ENCODE measurements at regions not wholly inside any gene's neighbourhood (a gene's known extent, or its start where the extent isn't known, plus 50 kb on each side); places are given as distances from the start of the nearest gene placed in this dataset.

DNA sequence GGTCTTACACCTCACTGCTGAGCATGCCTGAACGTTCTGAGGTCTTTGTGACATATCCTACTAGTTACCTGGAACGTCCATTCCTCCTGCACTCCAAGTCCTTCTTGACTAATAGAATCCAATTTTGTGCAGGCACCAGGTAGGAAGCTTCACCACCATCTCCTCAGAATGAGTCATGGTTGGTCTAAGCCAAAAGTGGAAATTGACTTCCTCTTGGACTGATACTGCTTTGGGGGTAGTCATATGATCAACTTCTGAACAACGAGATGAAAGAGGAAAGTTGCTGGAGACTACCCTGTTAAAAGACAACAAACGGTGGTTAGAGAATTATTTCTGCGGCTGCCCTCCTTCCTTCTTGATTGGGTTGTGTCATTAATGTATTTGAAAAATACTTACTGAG, 374.2 kb upstream of the LARGE1 start:
- Histone ChIP-seq H3K79me2 (ENCODE audit: insufficient read depth, low read length) (no peaks in the 10 kb centered on the region), H3K4me3 (replicated peaks in 1 of 2; ENCODE audit: low read depth in 1 of 2, low read length in 2 of 2) (no peak overlapping the region), H3K4me2 (ENCODE audit: low read length) (no peak overlapping the region), H3K36me3 (ENCODE audit: control insufficient read depth in 1 of 2, insufficient read depth in 2 of 2, low read length in 2 of 2) (no peaks in the 10 kb centered on the region), H3K9me3 (ENCODE audit: control insufficient read depth in 1 of 2, insufficient read depth in 1 of 2, low read depth in 1 of 2, low read length in 2 of 2) (peaks cover 15 to 33% of the 10 kb centered on the region in 2 experiments; a peak in 2 of 4 replicates), H2AFZ (ENCODE audit: low read depth, low read length, poor library complexity, severe bottlenecking) (no peak overlapping the region), H3K27ac (ENCODE audit: low read depth, low read length) (no peak overlapping the region), H3K9ac (ENCODE audit: low read length) (no peak overlapping the region), H3K4me1 (ENCODE audit: control insufficient read depth in 1 of 2, insufficient read depth in 2 of 2, low read length in 2 of 2) (no peaks in the 10 kb centered on the region), H3K9me2 (ENCODE audit: insufficient read depth) (no peaks in the 10 kb centered on the region), H4K20me1 (ENCODE audit: insufficient read depth) (no peaks in the 10 kb centered on the region), H3K27me3 (ENCODE audit: insufficient read depth, low read length) (no peaks in the 10 kb centered on the region)
- BruUV-seq (replicated peaks), result no TSS peak
- RAD21 ChIA-PET (ENCODE audit: low non-redundant PET in 1 of 2, low total read pairs in 2 of 2, uncharacterized antibody in 2 of 2, unreplicated experiment in 2 of 2), result no interaction called here
- intact Hi-C loops (cut with micrococcal nuclease), result no loop called here
- TF ChIP-seq ZBTB33 (IDR thresholded peaks at IDR 0.05; ENCODE audit: extremely low read depth, insufficient replicate concordance, low read length), result no peak
- TF ChIP-seq, protein P1, sequence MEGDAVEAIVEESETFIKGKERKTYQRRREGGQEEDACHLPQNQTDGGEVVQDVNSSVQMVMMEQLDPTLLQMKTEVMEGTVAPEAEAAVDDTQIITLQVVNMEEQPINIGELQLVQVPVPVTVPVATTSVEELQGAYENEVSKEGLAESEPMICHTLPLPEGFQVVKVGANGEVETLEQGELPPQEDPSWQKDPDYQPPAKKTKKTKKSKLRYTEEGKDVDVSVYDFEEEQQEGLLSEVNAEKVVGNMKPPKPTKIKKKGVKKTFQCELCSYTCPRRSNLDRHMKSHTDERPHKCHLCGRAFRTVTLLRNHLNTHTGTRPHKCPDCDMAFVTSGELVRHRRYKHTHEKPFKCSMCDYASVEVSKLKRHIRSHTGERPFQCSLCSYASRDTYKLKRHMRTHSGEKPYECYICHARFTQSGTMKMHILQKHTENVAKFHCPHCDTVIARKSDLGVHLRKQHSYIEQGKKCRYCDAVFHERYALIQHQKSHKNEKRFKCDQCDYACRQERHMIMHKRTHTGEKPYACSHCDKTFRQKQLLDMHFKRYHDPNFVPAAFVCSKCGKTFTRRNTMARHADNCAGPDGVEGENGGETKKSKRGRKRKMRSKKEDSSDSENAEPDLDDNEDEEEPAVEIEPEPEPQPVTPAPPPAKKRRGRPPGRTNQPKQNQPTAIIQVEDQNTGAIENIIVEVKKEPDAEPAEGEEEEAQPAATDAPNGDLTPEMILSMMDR (IDR thresholded peaks at IDR 0.05 in 2 of 3, conservative IDR thresholded peaks at IDR 0.05 in 1 of 3; ENCODE audit: borderline replicate concordance in 1 of 3, insufficient read depth in 1 of 3, low read depth in 2 of 3, low read length in 2 of 3), result no peak
- DNase-seq (ENCODE audit: low read depth, low spot score) (no peak), ATAC-seq (no peak)
- CTCF ChIA-PET, result no interaction called here
- POLR2A ChIA-PET, result no interaction called here

GRCh38 chr22:34294986-34295385, 374.7 kb upstream of the LARGE1 start:
- no peaks in the 10 kb centered on the region for H3K9me2 ChIP-seq (ENCODE audit: insufficient read depth)
- no peaks in the 10 kb centered on the region for H3K79me2 ChIP-seq (ENCODE audit: insufficient read depth, low read length)
- ChIA-PET CTCF (no interaction called here), RAD21 (ENCODE audit: low non-redundant PET in 1 of 2, low total read pairs in 2 of 2, uncharacterized antibody in 2 of 2, unreplicated experiment in 2 of 2) (no interaction called here), POLR2A (no interaction called here)
- no peak overlapping the region for H3K9ac ChIP-seq (ENCODE audit: low read length)
- BruUV-seq (replicated peaks), result no TSS peak
- no peaks in the 10 kb centered on the region for H3K36me3 ChIP-seq (ENCODE audit: control insufficient read depth in 1 of 2, insufficient read depth in 2 of 2, low read length in 2 of 2)
- H3K4me3 ChIP-seq (replicated peaks in 1 of 2; ENCODE audit: low read depth in 1 of 2, low read length in 2 of 2), result no peak overlapping the region
- H2AFZ ChIP-seq (ENCODE audit: low read depth, low read length, poor library complexity, severe bottlenecking), result no peak overlapping the region
- DNase-seq (ENCODE audit: low read depth, low spot score) (no peak), ATAC-seq (no peak)
- no peaks in the 10 kb centered on the region for H3K27me3 ChIP-seq (ENCODE audit: insufficient read depth, low read length)
- peaks cover 15 to 39% of the 10 kb centered on the region in 2 experiments; a peak in 2 of 4 replicates for H3K9me3 ChIP-seq (ENCODE audit: control insufficient read depth in 1 of 2, insufficient read depth in 1 of 2, low read depth in 1 of 2, low read length in 2 of 2)
- intact Hi-C loops (cut with micrococcal nuclease), result no loop called here
- no peaks in the 10 kb centered on the region for H3K4me1 ChIP-seq (ENCODE audit: control insufficient read depth in 1 of 2, insufficient read depth in 2 of 2, low read length in 2 of 2)
- H3K4me2 ChIP-seq (ENCODE audit: low read length), result no peak overlapping the region
- no peak overlapping the region for H3K27ac ChIP-seq (ENCODE audit: low read depth, low read length)
- H4K20me1 ChIP-seq (ENCODE audit: insufficient read depth), result no peaks in the 10 kb centered on the region
- TF ChIP-seq REST (IDR thresholded peaks at IDR 0.05; ENCODE audit: low read depth) (no peak), EZH2 (IDR thresholded peaks at IDR 0.05) (no peak), CBX3 (IDR thresholded peaks at IDR 0.05; ENCODE audit: low read depth) (no peak), TCF7L2 (IDR thresholded peaks at IDR 0.05; ENCODE audit: borderline replicate concordance, extremely low read depth, insufficient read depth, insufficient read length) (no peak), ZFX (IDR thresholded peaks at IDR 0.05) (no peak), JUND (IDR thresholded peaks at IDR 0.05) (no peak), ATF3 (IDR thresholded peaks at IDR 0.05) (no peak), FOSL1 (IDR thresholded peaks at IDR 0.05; ENCODE audit: low read depth) (no peak), RAD21 (IDR thresholded peaks at IDR 0.05; ENCODE audit: low read depth) (no peak), CEBPB (IDR thresholded peaks at IDR 0.05; ENCODE audit: low read depth) (no peak), ELF1 (IDR thresholded peaks at IDR 0.05; ENCODE audit: borderline replicate concordance, low read depth) (no peak)
- TF ChIP-seq, protein P2, sequence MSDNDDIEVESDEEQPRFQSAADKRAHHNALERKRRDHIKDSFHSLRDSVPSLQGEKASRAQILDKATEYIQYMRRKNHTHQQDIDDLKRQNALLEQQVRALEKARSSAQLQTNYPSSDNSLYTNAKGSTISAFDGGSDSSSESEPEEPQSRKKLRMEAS (IDR thresholded peaks at IDR 0.05), result no peak
